Tibial nerve (tissue), 4 donors: ENCODE measurements at regions not wholly inside any gene's neighbourhood (a gene's known extent, or its start where the extent isn't known, plus 50 kb on each side); places are given as distances from the start of the nearest gene placed in this dataset.
"Not testable (repeated sequence)": the region's sequence is repeated elsewhere in the genome, so short reads cannot be mapped to it uniquely, and the experiment has no call there.

Experiments
- DNase-seq, 2 donors: peaks; one replicate each; pipeline ENCODE4 v3.0.0-alpha.2; 2019; ENCODE audit warnings: low spot score in 2 of 2
- H3K27ac ChIP-seq, 4 donors: fragments of 200-600 bp; sonication (generic) in 3 of 4; one replicate each; pipeline ENCODE4 v1.5.1; 2017 to 2019; ENCODE audit warnings: mild to moderate bottlenecking in 1 of 4
- H3K27me3 ChIP-seq, 2 donors: fragments of 200-600 bp; sonication (generic) in 1 of 2; one replicate each; pipeline versions ENCODE4 v1.5.1 to v1.6.0; 2017 to 2019
- H3K36me3 ChIP-seq, 3 donors: fragments of 200-600 bp; sonication (generic); one replicate each; pipeline ENCODE4 v1.5.1; 2018 to 2019
- H3K4me1 ChIP-seq, 4 donors: fragments of 200-600 bp; sonication (generic) in 3 of 4; one replicate each; pipeline ENCODE4 v1.5.1; 2017 to 2019
- H3K4me3 ChIP-seq, 4 donors: fragments of 200-600 bp; sonication (generic) in 3 of 4; one replicate each; pipeline ENCODE4 v1.5.1; 2017 to 2019; ENCODE audit warnings: mild to moderate bottlenecking in 1 of 4, moderate library complexity in 1 of 4
- H3K9me3 ChIP-seq, 4 donors: fragments of 200-600 bp; sonication (generic) in 3 of 4; one replicate each; pipeline ENCODE4 v1.5.1; 2017 to 2019
- EP300 ChIP-seq, 2 donors: sonication (generic); formaldehyde crosslinking; IDR thresholded peaks; one replicate each; pipeline ENCODE4 v1.6.1; 2017; ENCODE audit warnings: antibody characterized with exemption in 2 of 2, mild to moderate bottlenecking in 1 of 2
- POLR2A ChIP-seq, 2 donors: fragments of 450-650 bp; IDR thresholded peaks; one replicate each; pipeline ENCODE4 v1.6.1; 2017; ENCODE audit warnings: antibody characterized with exemption in 2 of 2, mild to moderate bottlenecking in 2 of 2, moderate library complexity in 2 of 2
- WGBS, 2 donors: methylation state at CpG; one replicate each; pipeline ENCODE4 v1.1.5; 2018; 5-methylcytosine and 5-hydroxymethylcytosine counted together
- TF ChIP-seq, protein P1 (sequence below), 5 experiments: fragments of 200-600 bp in 3 of 5; fragments of 450-650 bp in 2 of 5; sonication (generic) in 3 of 5; IDR thresholded peaks; one replicate each; pipeline ENCODE4 v1.5.1; 2016 to 2019; ENCODE audit warnings: antibody characterized with exemption in 5 of 5, mild to moderate bottlenecking in 3 of 5, moderate library complexity in 2 of 5

- Histone ChIP-seq H3K4me1 (no peaks in the 10 kb centered on the region), H3K27me3 (no peaks in the 10 kb centered on the region), H3K27ac (no peak overlapping the region), H3K4me3 (no peak overlapping the region), H3K9me3 (no peaks in the 10 kb centered on the region), H3K36me3 (no peaks in the 10 kb centered on the region)
- TF ChIP-seq EP300 (IDR thresholded peaks at IDR 0.05), result no peak
- WGBS, 2 donors, result 93 to 94% methylated on average over 8 of the region's 8 CpGs
- DNase-seq, result no peak
These were observed 645.8 kb upstream of the TBL1XR1 start for GRCh38 chr3:177842743-177843734.

DNA sequence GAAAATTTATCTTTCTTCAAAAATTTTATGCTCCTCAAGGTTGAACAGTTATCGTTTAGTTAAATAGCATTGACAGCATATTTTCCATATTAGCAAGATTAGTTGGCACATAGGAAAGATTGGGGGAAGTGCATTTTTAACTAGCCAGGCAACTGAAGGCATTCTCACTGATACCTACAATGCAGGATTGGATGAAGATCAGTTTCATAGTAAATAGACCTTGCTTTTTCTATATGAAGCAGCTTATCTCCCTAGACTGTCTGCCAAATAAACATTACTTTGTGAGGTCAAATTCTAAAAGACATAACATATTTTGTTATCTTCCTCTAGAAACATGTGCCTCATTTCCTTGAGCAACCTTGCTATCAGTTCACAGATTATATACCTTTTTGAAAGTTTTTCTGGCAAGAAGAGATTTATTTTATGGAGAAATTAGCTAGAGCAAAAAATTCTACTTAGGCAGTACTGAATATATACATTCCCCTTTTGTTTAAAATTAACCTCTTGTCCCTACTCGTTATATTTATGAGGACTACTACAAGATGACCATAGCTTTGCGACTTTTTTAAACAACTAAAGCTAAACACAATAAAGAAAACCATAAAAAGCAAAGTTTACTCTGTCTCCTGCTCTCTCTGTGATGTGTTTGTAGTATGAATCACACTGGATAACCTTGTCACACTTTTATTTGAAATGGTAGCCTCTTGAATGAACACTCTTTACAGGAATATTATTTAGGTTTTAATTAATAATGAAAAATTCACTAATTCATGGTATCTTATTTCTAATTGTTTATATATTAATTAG lies 654.9 kb upstream of the TBL1XR1 start:
- Histone ChIP-seq H3K36me3 (no peaks in the 10 kb centered on the region), H3K27ac (no peak overlapping the region)

GRCh38 chr3:177855021-177855420 lies 657.7 kb upstream of the TBL1XR1 start:
- no peak overlapping the region for H3K4me3 ChIP-seq
- TF ChIP-seq, protein P1, sequence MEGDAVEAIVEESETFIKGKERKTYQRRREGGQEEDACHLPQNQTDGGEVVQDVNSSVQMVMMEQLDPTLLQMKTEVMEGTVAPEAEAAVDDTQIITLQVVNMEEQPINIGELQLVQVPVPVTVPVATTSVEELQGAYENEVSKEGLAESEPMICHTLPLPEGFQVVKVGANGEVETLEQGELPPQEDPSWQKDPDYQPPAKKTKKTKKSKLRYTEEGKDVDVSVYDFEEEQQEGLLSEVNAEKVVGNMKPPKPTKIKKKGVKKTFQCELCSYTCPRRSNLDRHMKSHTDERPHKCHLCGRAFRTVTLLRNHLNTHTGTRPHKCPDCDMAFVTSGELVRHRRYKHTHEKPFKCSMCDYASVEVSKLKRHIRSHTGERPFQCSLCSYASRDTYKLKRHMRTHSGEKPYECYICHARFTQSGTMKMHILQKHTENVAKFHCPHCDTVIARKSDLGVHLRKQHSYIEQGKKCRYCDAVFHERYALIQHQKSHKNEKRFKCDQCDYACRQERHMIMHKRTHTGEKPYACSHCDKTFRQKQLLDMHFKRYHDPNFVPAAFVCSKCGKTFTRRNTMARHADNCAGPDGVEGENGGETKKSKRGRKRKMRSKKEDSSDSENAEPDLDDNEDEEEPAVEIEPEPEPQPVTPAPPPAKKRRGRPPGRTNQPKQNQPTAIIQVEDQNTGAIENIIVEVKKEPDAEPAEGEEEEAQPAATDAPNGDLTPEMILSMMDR (IDR thresholded peaks at IDR 0.05), result no peak
- no peak for DNase-seq
- H3K27me3 ChIP-seq, result no peaks in the 10 kb centered on the region
- H3K9me3 ChIP-seq, result peaks cover 0 to 6% (median 0%) of the 10 kb centered on the region in 4 donors
- H3K27ac ChIP-seq, result no peak overlapping the region
- H3K36me3 ChIP-seq, result no peaks in the 10 kb centered on the region
- 48 to 53% methylated on average over 2 of the region's 2 CpGs for WGBS, 2 donors
- no peaks in the 10 kb centered on the region for H3K4me1 ChIP-seq

More for the DNA sequence above, 654.9 kb upstream of the TBL1XR1 start:
- DNase-seq, result no peak
- H3K27me3 ChIP-seq, result no peaks in the 10 kb centered on the region
- TF ChIP-seq, protein P1 (IDR thresholded peaks at IDR 0.05), result no peak
- no peak for TF ChIP-seq POLR2A (IDR thresholded peaks at IDR 0.05)
- no peak for TF ChIP-seq EP300 (IDR thresholded peaks at IDR 0.05)
- no peak overlapping the region for H3K4me3 ChIP-seq
- H3K9me3 ChIP-seq, result no peaks in the 10 kb centered on the region
- WGBS, 2 donors, result 58% methylated on average over 3 of the region's 3 CpGs
- H3K4me1 ChIP-seq, result no peaks in the 10 kb centered on the region

- no peak for DNase-seq
- no peaks in the 10 kb centered on the region for H3K4me1 ChIP-seq
- no peaks in the 10 kb centered on the region for H3K36me3 ChIP-seq
- TF ChIP-seq, protein P1 (IDR thresholded peaks at IDR 0.05), result no peak
- TF ChIP-seq EP300 (IDR thresholded peaks at IDR 0.05) (no peak), POLR2A (IDR thresholded peaks at IDR 0.05) (no peak)
- H3K9me3 ChIP-seq, result peaks cover 0 to 31% (median 0%) of the 10 kb centered on the region in 4 donors
- H3K27me3 ChIP-seq, result no peaks in the 10 kb centered on the region
- no peak overlapping the region for H3K4me3 ChIP-seq
- 95 to 100% methylated on average over 8 of the region's 8 CpGs for WGBS, 2 donors
- H3K27ac ChIP-seq, result no peak overlapping the region
These were observed 662.9 kb upstream of the TBL1XR1 start for GRCh38 chr3:177860184-177860583.

DNA sequence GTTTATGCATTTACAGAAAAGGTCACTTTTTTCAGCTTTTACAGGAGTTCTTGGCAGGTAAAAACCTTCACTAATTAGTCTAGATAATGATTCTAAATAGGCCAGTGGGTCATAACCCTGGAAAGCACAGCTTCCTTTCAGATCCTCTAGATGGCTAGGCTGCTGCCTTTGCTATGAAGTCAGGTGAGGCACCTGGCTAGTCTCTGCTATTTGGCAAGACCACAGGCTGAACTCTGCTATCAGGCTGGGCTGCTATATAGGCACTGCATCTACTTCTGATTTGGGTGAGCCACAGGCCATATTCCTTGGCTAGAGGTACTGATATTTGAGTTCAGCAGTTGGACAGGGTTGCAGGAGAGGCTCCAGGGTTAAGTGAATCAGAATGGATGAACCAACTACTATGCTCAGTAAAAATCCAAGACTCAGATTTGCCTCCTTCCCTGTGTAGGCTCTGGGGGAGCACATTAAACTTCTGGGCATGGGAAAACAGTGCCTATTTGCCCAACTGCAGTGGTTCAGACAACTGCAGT lies 665.7 kb upstream of the TBL1XR1 start:
- TF ChIP-seq, protein P1 (IDR thresholded peaks at IDR 0.05), result no peak
- TF ChIP-seq POLR2A (IDR thresholded peaks at IDR 0.05) (no peak), EP300 (IDR thresholded peaks at IDR 0.05) (no peak)
- no peak overlapping the region for H3K27ac ChIP-seq

GRCh38 chr3:177871267-177871666 lies 665.0 kb upstream of the KCNMB2 start:
- H3K9me3 ChIP-seq, result peaks cover 0 to 34% (median 4%) of the 10 kb centered on the region in 4 donors
- H3K4me3 ChIP-seq, H3K27me3 ChIP-seq, H3K4me1 ChIP-seq, H3K36me3 ChIP-seq, DNase-seq, H3K27ac ChIP-seq: not testable (repeated sequence)
- WGBS, 2 donors, result 95% methylated on average over 3 of the region's 3 CpGs

More for the DNA sequence above, 665.7 kb upstream of the TBL1XR1 start:
- peaks cover 0 to 44% (median 0%) of the 10 kb centered on the region in 4 donors for H3K9me3 ChIP-seq
- no peaks in the 10 kb centered on the region for H3K27me3 ChIP-seq
- H3K4me1 ChIP-seq, result no peaks in the 10 kb centered on the region
- no peak overlapping the region for H3K4me3 ChIP-seq
- DNase-seq, result no peak
- no peaks in the 10 kb centered on the region for H3K36me3 ChIP-seq
